Gastroesophageal sphincter (tissue), 4 donors: ENCODE measurements at regions not wholly inside any gene's neighbourhood (a gene's known extent, or its start where the extent isn't known, plus 50 kb on each side); places are given as distances from the start of the nearest gene placed in this dataset.

ENCODE experiments used
- ATAC-seq: fragments of 150-250 bp; one replicate; pipeline ENCODE4 v1.9.1; 2016; ENCODE audit warnings: mild to moderate bottlenecking, moderate library complexity
- H3K27ac ChIP-seq, 4 donors: fragments of 200-600 bp; sonication (generic) in 3 of 4; 1 replicate in 3 of 4; 2 replicates in 1 of 4; pipeline ENCODE4 v1.5.1; 2016 to 2019
- H3K27me3 ChIP-seq: fragments of 200-600 bp; sonication (generic); one replicate; pipeline ENCODE4 v1.5.1; 2019
- H3K36me3 ChIP-seq, 2 donors: fragments of 200-600 bp; sonication (generic); one replicate each; pipeline ENCODE4 v1.5.1; 2019; ENCODE audit warnings: control low read depth in 1 of 2
- H3K4me1 ChIP-seq, 3 donors: fragments of 200-600 bp; sonication (generic); 1 replicate in 2 of 3; 2 replicates in 1 of 3; pipeline ENCODE4 v1.5.1; 2016 to 2019; ENCODE audit warnings: control low read depth in 2 of 3
- H3K4me3 ChIP-seq, 2 donors: fragments of 200-600 bp; sonication (generic); one replicate each; pipeline ENCODE4 v1.5.1; 2019; ENCODE audit warnings: mild to moderate bottlenecking in 1 of 2, moderate library complexity in 1 of 2
- H3K9me3 ChIP-seq, 3 donors: fragments of 200-600 bp; sonication (generic); one replicate each; pipeline ENCODE4 v1.5.1; 2017 to 2019; ENCODE audit warnings: control low read depth in 2 of 3
- CTCF ChIP-seq, 4 experiments: fragments of 200-600 bp in 2 of 4; fragments of 450-650 bp in 2 of 4; sonication (generic) in 1 of 4; IDR thresholded peaks; one replicate each; pipeline ENCODE4 v1.5.1; 2017 to 2019; ENCODE audit warnings: antibody characterized with exemption in 4 of 4, mild to moderate bottlenecking in 2 of 4, moderate library complexity in 2 of 4
- EP300 ChIP-seq: sonication (generic); formaldehyde crosslinking; IDR thresholded peaks from one replicate; pipeline ENCODE4 v1.6.1; 2017; ENCODE audit warnings: antibody characterized with exemption, mild to moderate bottlenecking
- POLR2A ChIP-seq, 2 donors: fragments of 450-650 bp; IDR thresholded peaks; one replicate each; pipeline ENCODE4 v1.6.1; 2017; ENCODE audit warnings: antibody characterized with exemption in 2 of 2, mild to moderate bottlenecking in 2 of 2, moderate library complexity in 1 of 2
- POLR2AphosphoS5 ChIP-seq: sonication (generic); formaldehyde crosslinking; IDR thresholded peaks from one replicate; pipeline ENCODE4 v1.6.1; 2017; ENCODE audit warnings: antibody characterized with exemption
- WGBS, 2 donors: methylation state at CpG; one replicate each; pipeline ENCODE4 v1.1.5; 2018; ENCODE audit warnings: low coverage in 1 of 2; 5-methylcytosine and 5-hydroxymethylcytosine counted together

GRCh38 chr9:74132986-74133385 is 364.1 kb upstream of the RORB start:
- no peaks in the 10 kb centered on the region for H3K36me3 ChIP-seq
- WGBS, 2 donors = 40 to 78% methylated on average over 1 to 7 of the region's 7 CpGs
- ATAC-seq = no peak
- H3K4me3 ChIP-seq = no peak overlapping the region
- H3K27ac ChIP-seq = no peak overlapping the region
- no peak for TF ChIP-seq POLR2AphosphoS5
- TF ChIP-seq POLR2A (IDR thresholded peaks at IDR 0.05) = no peak
- no peak for TF ChIP-seq CTCF (IDR thresholded peaks at IDR 0.05)
- TF ChIP-seq EP300 = no peak
- H3K9me3 ChIP-seq = no peaks in the 10 kb centered on the region
- no peaks in the 10 kb centered on the region for H3K4me1 ChIP-seq
- H3K27me3 ChIP-seq = no peaks in the 10 kb centered on the region

GRCh38 chr9:74133921-74134320 is 363.2 kb upstream of the RORB start:
- H3K4me1 ChIP-seq = no peaks in the 10 kb centered on the region
- TF ChIP-seq CTCF (IDR thresholded peaks at IDR 0.05) = no peak
- TF ChIP-seq POLR2A (IDR thresholded peaks at IDR 0.05) = no peak
- no peak for TF ChIP-seq POLR2AphosphoS5
- TF ChIP-seq EP300 = no peak
- WGBS, 2 donors = 80 to 81% methylated on average over 6 of the region's 6 CpGs
- no peaks in the 10 kb centered on the region for H3K36me3 ChIP-seq
- ATAC-seq = no peak
- no peak overlapping the region for H3K4me3 ChIP-seq
- no peak overlapping the region for H3K27ac ChIP-seq
- H3K27me3 ChIP-seq = no peaks in the 10 kb centered on the region
- H3K9me3 ChIP-seq = no peaks in the 10 kb centered on the region

GRCh38 chr9:74138182-74138581 is 359.0 kb upstream of the RORB start:
- no peak for TF ChIP-seq CTCF (IDR thresholded peaks at IDR 0.05)
- TF ChIP-seq EP300 = no peak
- no peak for TF ChIP-seq POLR2A (IDR thresholded peaks at IDR 0.05)
- no peak for TF ChIP-seq POLR2AphosphoS5

GRCh38 chr9:74140141-74140540 is 357.0 kb upstream of the RORB start:
- 42 to 60% methylated on average over 2 of the region's 2 CpGs for WGBS, 2 donors
- no peak for TF ChIP-seq CTCF (IDR thresholded peaks at IDR 0.05)
- no peak for TF ChIP-seq POLR2A (IDR thresholded peaks at IDR 0.05)
- TF ChIP-seq EP300 = no peak
- no peak for TF ChIP-seq POLR2AphosphoS5
- ATAC-seq = no peak

More at GRCh38 chr9:74138182-74138581, 359.0 kb upstream of the RORB start:
- H3K4me1 ChIP-seq = no peaks in the 10 kb centered on the region
- WGBS, 2 donors = 76 to 86% methylated on average over 2 of the region's 2 CpGs
- no peak overlapping the region for H3K4me3 ChIP-seq
- no peaks in the 10 kb centered on the region for H3K27me3 ChIP-seq
- ATAC-seq = no peak
- H3K27ac ChIP-seq = no peak overlapping the region
- H3K36me3 ChIP-seq = no peaks in the 10 kb centered on the region
- no peaks in the 10 kb centered on the region for H3K9me3 ChIP-seq

GRCh38 chr9:74147906-74148305 is 349.2 kb upstream of the RORB start:
- ATAC-seq = no peak
- no peaks in the 10 kb centered on the region for H3K36me3 ChIP-seq
- no peak for TF ChIP-seq POLR2AphosphoS5
- no peak for TF ChIP-seq POLR2A (IDR thresholded peaks at IDR 0.05)
- no peak for TF ChIP-seq EP300
- no peak for TF ChIP-seq CTCF (IDR thresholded peaks at IDR 0.05)
- no peaks in the 10 kb centered on the region for H3K27me3 ChIP-seq
- H3K27ac ChIP-seq = no peak overlapping the region
- no peaks in the 10 kb centered on the region for H3K4me1 ChIP-seq
- no peaks in the 10 kb centered on the region for H3K9me3 ChIP-seq
- 75% methylated on average over 1 of the region's 1 CpG for WGBS, 2 donors
- H3K4me3 ChIP-seq = no peak overlapping the region

More at GRCh38 chr9:74140141-74140540, 357.0 kb upstream of the RORB start:
- Histone ChIP-seq H3K4me1 (no peaks in the 10 kb centered on the region), H3K27ac (no peak overlapping the region), H3K9me3 (no peaks in the 10 kb centered on the region), H3K36me3 (no peaks in the 10 kb centered on the region), H3K4me3 (no peak overlapping the region), H3K27me3 (no peaks in the 10 kb centered on the region)
